MCF 10A (cell line): ENCODE measurements at regions not wholly inside any gene's neighbourhood (a gene's known extent, or its start where the extent isn't known, plus 50 kb on each side); places are given as distances from the start of the nearest gene placed in this dataset.
"Not testable (repeated sequence)": the region's sequence is repeated elsewhere in the genome, so short reads cannot be mapped to it uniquely, and the experiment has no call there.

ENCODE experiments used
- BruUV-seq: library from RNA; stranded (reverse); fragments of 400-500 nt; replicated peaks from 2 replicates; lab custom pipeline; 2021; lab: Mats Ljungman, UMichigan
- CTCF ChIA-PET: fragments of 300-600 bp; sonication (Branson Sonifier 250); formaldehyde crosslinking; extraction: SDS; loops from one replicate; lab custom pipeline; 2021; ENCODE audit warnings: antibody characterized with exemption, inconsistent platforms; lab: Yijun Ruan, JAX
- POLR2A ChIA-PET: fragments of 300-600, 350-650 bp; sonication (Branson Sonifier 250); formaldehyde crosslinking; extraction: SDS; loops from one replicate; lab custom pipeline; 2020; ENCODE audit warnings: antibody characterized with exemption, inconsistent platforms; lab: Yijun Ruan, JAX
- DNase-seq: peaks from one replicate; pipeline ENCODE4 v3.0.0-alpha.2; 2018; ENCODE audit not compliant: unreplicated experiment
- H3K27ac Mint-ChIP-seq: one replicate; pipeline ENCODE4 v1.8.0; 2022; ENCODE audit warnings: mild to moderate bottlenecking, low read depth, mixed read lengths; ENCODE audit not compliant: unreplicated experiment
- H3K27me3 Mint-ChIP-seq: one replicate; pipeline ENCODE4 v1.8.0; 2022; ENCODE audit warnings: mixed read lengths; ENCODE audit not compliant: insufficient read depth, unreplicated experiment
- H3K36me3 Mint-ChIP-seq: one replicate; pipeline ENCODE4 v1.8.0; 2022; ENCODE audit warnings: mild to moderate bottlenecking, moderate library complexity, mixed read lengths; ENCODE audit not compliant: insufficient read depth, unreplicated experiment
- H3K4me1 Mint-ChIP-seq: one replicate; pipeline ENCODE4 v1.8.0; 2022; ENCODE audit warnings: mixed read lengths; ENCODE audit not compliant: insufficient read depth, unreplicated experiment
- H3K4me3 Mint-ChIP-seq: one replicate; pipeline ENCODE4 v1.8.0; 2022; ENCODE audit warnings: mild to moderate bottlenecking, moderate library complexity, mixed read lengths; ENCODE audit not compliant: unreplicated experiment
- H3K9me3 Mint-ChIP-seq: one replicate; pipeline ENCODE4 v1.8.0; 2022; ENCODE audit warnings: mixed read lengths; ENCODE audit not compliant: unreplicated experiment
- CTCF ChIP-seq: fragments of 200-600 bp; IDR thresholded peaks from one replicate; pipeline ENCODE4 v1.8.0; 2022; ENCODE audit warnings: antibody characterized with exemption, mild to moderate bottlenecking; ENCODE audit not compliant: unreplicated experiment
- intact Hi-C: fragments of 100-400 bp; cut with micrococcal nuclease; formaldehyde crosslinking; loops from 2 replicates; pipeline ENCODE4 v1.14.1; 2022

- no peak for DNase-seq
- TF ChIP-seq CTCF: no peak
- peaks cover 12% of the 10 kb centered on the region for H3K4me1 Mint-ChIP-seq
- CTCF ChIA-PET: interaction anchor here (0.6 to 1.1 kb wide), 4 partner anchors 16 to 428 kb away, joined by 3 to 4 read pairs (median 3); no protein-coding TSS in a partner anchor
- no peaks in the 10 kb centered on the region for H3K36me3 Mint-ChIP-seq
- POLR2A ChIA-PET: interaction anchor here (1.2 kb wide), 1 partner anchor 174 kb away, joined by 3 read pairs; no protein-coding TSS in a partner anchor
- no peak overlapping the region for H3K27ac Mint-ChIP-seq
- intact Hi-C loops: no loop called here
- no peaks in the 10 kb centered on the region for H3K9me3 Mint-ChIP-seq
- no peaks in the 10 kb centered on the region for H3K27me3 Mint-ChIP-seq
- BruUV-seq: no TSS peak
- no peak overlapping the region for H3K4me3 Mint-ChIP-seq
These were observed 61.2 kb downstream of the CRP start for GRCh38 chr1:159653201-159653600.

GRCh38 chr1:159657477-159657876 lies 56.9 kb downstream of the CRP start:
- POLR2A ChIA-PET, DNase-seq, BruUV-seq, H3K4me1 Mint-ChIP-seq, H3K27ac Mint-ChIP-seq, intact Hi-C loops, H3K36me3 Mint-ChIP-seq, H3K9me3 Mint-ChIP-seq, H3K27me3 Mint-ChIP-seq, H3K4me3 Mint-ChIP-seq: not testable (repeated sequence)
- CTCF ChIA-PET: interaction anchor here (0.5 kb wide), 1 partner anchor 861 kb away, joined by 3 read pairs; no protein-coding TSS in a partner anchor
